GM18502 (cell line): ENCODE measurements at regions not wholly inside any gene's neighbourhood (a gene's known extent, or its start where the extent isn't known, plus 50 kb on each side); places are given as distances from the start of the nearest gene placed in this dataset.

ENCODE experiments used
- ATAC-seq: cut with Tn5 transposase; IDR thresholded peaks from one replicate; pipeline ENCODE4 v1.9.1; 2021; ENCODE audit warnings: mild to moderate bottlenecking; ENCODE audit not compliant: unreplicated experiment, poor library complexity

- no peak for ATAC-seq
Measured at GRCh38 chr6:164531736-164532135, 777.7 kb downstream of the C6orf118 start.

GRCh38 chr6:164528539-164528938 is 780.9 kb downstream of the C6orf118 start:
- ATAC-seq: no peak

- ATAC-seq: no peak
Measured at GRCh38 chr6:164523087-164523654, 786.2 kb downstream of the C6orf118 start.

- no peak for ATAC-seq
Measured at GRCh38 chr6:164520916-164521315, 788.5 kb downstream of the C6orf118 start.

GRCh38 chr6:164507206-164507940 is 802.0 kb downstream of the C6orf118 start:
- ATAC-seq: no peak

GRCh38 chr6:164505425-164505824 is 804.0 kb downstream of the C6orf118 start:
- no peak for ATAC-seq

GRCh38 chr6:164502833-164503232 is 806.6 kb downstream of the C6orf118 start:
- ATAC-seq: no peak

GRCh38 chr6:164495882-164496495 is 813.4 kb downstream of the C6orf118 start:
- no peak for ATAC-seq

GRCh38 chr6:164478426-164478825 is 831.0 kb downstream of the C6orf118 start:
- ATAC-seq: no peak

GRCh38 chr6:164477790-164478189 is 831.6 kb downstream of the C6orf118 start:
- ATAC-seq: no peak

- no peak for ATAC-seq
Measured at GRCh38 chr6:164477101-164477500, 832.3 kb downstream of the C6orf118 start.

- no peak for ATAC-seq
Measured at GRCh38 chr6:164469276-164469949, 840.0 kb downstream of the C6orf118 start.

- ATAC-seq: no peak
Measured at GRCh38 chr6:164455835-164456234, 853.6 kb downstream of the C6orf118 start.

GRCh38 chr6:164453835-164454234 is 855.6 kb downstream of the C6orf118 start:
- ATAC-seq: no peak

GRCh38 chr6:164442572-164442971 is 866.8 kb downstream of the C6orf118 start:
- no peak for ATAC-seq

GRCh38 chr6:164439331-164439730 is 870.1 kb downstream of the C6orf118 start:
- ATAC-seq: no peak

- ATAC-seq: no peak
Measured at GRCh38 chr6:164436976-164437375, 872.4 kb downstream of the C6orf118 start.

- no peak for ATAC-seq
Measured at GRCh38 chr6:164427728-164428402, 881.5 kb downstream of the C6orf118 start.

GRCh38 chr6:164424489-164424888 is 884.9 kb downstream of the C6orf118 start:
- ATAC-seq: no peak

GRCh38 chr6:164419099-164419498 is 890.3 kb downstream of the C6orf118 start:
- ATAC-seq: no peak

GRCh38 chr6:164418262-164418588 is 891.2 kb downstream of the C6orf118 start:
- ATAC-seq: no peak
